NCI-H2196 (cell line): ENCODE measurements at regions not wholly inside any gene's neighbourhood (a gene's known extent, or its start where the extent isn't known, plus 50 kb on each side); places are given as distances from the start of the nearest gene placed in this dataset.

Experiments used
- DNase-seq: peaks from one replicate; lab custom pipeline; 2025; ENCODE audit not compliant: unreplicated experiment; lab: John Stamatoyannopoulos, UW

DNA sequence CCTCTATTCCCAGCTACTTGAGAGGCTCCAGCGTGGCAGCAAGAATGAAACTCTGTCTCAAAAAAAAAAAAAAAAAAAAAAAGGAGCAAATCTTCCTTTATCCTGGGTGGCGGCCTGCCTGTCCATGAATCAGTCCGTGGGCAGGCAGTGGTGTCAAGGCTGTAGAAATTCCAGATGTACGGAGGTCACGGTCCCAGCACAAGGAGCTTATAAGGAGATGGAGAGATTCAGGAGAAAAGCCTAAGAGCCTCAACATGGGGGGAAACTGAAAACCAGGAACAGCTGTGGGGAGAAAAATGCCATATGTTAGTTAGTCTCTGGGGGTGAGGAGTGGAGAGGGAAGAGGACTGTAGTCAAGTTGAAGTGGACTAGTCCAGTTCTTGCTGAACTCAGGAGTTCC lies 130.5 kb upstream of the CRY1 start:
- no peak for DNase-seq

DNA sequence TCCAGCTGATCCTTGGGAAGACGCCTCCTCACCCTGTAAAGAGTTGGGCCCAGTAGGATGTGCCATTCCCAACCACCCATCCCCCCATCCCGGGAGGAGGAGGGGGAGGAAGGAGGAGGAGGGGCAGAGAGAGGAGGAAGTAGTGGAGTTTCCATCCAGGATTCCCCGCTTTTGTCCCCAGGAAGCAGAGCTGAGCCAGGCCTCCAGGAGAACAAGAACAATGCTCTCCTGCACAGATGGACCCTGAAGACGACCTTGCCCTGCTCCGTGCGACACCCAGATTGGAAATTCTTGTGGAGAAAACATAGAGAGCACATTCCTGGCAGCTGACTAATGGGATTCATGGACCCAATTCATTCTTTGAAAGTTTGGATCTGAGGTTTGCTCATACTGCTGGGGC lies 132.3 kb upstream of the CRY1 start:
- no peak for DNase-seq

DNA sequence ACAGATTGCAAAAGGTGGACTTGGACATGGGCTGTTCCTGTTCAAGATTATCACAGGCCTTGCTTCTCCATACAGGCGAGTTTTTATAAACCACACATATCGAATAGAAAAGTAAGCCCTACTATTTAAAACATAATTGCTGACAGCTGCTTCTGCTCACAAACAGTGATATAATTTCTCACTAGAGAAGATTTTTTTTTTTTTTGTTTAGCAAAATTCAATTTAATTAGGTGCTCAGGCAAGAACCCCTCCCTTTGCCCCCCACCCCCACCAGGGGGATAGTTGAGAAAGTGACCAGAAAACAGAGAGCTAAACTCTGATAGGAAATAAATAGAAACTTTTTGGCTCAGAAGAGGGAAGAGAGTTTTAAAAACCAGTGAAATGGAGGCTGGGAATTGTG lies 132.8 kb upstream of the CRY1 start:
- DNase-seq, result no peak

DNA sequence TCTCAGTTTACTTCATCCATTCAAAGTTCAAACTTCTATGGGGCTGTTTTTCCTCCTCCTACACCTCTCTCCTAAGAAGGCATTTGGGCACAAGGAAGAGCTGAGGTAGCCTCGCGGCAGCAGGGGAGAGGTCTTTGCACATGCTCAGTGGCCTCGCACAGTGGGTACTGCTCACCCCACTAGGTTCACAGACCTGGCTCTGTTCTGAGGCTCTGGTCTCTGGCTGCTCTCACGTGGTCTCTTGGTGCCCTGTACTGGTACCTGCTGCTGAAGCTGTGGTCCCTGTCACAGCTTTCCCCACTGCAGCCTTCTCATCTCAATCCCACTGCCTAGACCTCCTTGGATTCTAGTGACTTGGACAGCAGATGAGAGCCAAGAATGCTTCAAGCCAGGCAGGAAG lies 134.7 kb upstream of the CRY1 start:
- no peak for DNase-seq

DNA sequence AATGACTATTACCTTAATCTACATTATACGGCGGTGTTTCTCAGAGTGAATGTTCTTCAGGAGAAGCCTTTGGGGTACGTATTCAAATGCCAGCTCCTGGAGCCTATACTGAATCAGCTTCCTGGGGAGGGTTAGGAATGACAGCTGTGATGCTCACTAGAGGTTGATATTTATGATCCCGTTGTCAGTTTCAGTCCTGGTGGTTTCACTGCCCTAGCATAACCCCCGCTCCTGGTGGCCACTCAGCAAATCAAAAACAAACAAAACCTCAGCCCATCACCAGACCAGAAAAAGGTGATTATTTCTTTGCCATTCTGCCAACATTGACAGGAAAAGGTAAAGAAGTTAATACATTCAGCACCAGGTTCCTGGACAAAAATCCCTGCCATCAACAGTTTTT lies 136.5 kb upstream of the CRY1 start:
- no peak for DNase-seq

DNA sequence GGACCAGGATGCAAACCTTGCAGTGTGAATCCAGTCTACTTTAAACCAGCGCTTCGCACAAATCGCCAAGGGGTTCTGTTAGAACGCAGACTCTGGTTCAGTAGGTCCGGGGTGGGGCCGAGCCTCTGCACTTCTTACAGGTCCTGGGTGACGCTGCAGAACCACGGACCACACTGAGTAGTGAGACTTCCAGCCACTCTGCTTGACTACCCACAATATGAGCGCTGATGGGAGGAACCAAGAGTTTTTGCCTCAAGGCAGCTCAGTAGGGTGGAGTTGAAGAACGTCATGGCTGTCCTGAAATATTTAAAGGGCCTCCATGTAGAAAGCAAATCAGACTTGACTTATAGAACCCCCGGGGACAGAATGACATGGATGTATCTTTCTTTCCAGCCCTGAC lies 138.0 kb upstream of the CRY1 start:
- no peak for DNase-seq

GRCh38 chr12:107233551-107233950 lies 140.2 kb upstream of the CRY1 start:
- DNase-seq, result no peak

GRCh38 chr12:107235600-107235999 lies 142.3 kb upstream of the CRY1 start:
- DNase-seq, result no peak

- DNase-seq, result no peak
Observed at GRCh38 chr12:107236824-107237511, 143.6 kb upstream of the CRY1 start.

DNA sequence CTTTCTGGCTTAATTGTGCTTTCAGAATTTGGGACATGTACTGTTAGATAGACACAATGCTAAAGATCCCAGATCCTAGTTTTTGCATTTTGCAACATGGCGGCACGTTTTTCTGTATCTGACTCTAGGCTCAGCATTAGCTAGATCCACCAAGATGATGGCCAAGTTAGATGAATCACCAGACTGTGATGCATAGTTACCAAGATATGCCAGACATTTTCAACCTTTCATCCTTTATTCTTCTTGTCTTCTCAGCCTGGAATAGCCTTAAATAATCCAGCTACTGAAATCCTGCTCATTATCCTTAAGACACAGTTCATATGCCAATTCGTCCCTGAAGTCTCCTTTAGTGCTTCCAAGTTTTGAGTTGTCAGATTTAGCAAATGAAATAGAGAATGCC lies 144.9 kb upstream of the CRY1 start:
- no peak for DNase-seq

- no peak for DNase-seq
Observed at GRCh38 chr12:107241411-107241810, 148.1 kb upstream of the CRY1 start.

GRCh38 chr12:107242189-107242588 lies 148.8 kb upstream of the CRY1 start:
- DNase-seq, result no peak

- no peak for DNase-seq
Observed at GRCh38 chr12:107243341-107243740, 150.0 kb upstream of the CRY1 start.

DNA sequence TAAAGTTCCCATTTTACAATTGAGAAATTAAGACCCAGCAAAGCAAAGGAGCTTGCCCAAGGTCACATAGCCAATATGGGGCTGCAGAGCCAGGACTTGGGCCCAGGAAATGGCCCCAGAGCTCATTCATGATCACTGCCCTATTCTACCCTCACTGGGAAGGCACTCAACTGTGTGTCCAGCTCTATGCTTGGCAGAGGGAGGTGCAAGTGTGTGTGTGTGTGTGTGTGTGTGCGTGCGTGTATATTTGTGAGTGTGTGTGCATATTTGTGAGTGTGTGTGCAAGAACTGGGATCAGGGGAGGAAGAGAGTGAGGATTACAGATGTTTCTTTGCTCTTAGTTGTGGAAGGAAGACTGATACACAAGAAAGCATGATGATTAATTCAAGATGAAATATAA lies 151.2 kb upstream of the CRY1 start:
- DNase-seq, result no peak

DNA sequence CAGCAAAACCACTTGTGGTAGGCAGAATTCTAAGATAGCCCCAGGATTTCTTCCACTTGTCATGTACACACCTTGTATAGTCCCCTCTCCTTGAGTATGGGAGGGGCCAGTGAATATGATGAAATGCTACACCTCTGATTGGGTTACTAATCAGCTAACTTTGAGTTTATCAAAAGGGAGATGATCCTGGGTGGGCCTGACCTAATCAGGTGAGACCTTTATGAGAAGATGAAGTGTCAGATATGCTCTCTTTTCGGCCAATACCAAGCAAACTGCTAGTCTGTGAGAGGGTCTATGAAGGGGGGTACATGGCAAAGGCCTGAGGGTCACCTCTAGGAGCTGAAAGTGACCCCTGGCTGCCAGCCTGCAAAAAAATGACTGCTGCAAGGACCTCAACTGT lies 154.3 kb upstream of the CRY1 start:
- DNase-seq, result no peak

DNA sequence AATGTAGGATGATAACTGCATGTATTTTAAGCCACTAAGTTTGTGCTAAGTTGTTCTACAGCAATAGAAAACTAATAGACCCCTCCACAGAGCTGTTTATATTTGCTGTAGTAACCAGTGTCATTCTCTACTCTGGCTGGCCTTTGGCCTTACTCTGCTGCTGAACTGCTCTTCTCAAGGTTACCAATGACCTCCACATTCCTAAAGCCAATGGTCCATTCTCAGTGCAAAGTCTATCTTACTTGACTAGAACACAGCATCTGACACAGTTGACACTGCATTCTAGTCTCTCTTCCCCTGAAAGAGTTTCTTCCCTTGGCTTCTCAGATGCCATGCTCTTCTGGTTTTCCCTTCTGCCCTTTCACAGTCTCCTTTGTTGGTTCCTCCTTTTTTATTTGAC lies 154.8 kb upstream of the CRY1 start:
- DNase-seq, result no peak

GRCh38 chr12:107251288-107251687 lies 157.9 kb upstream of the CRY1 start:
- no peak for DNase-seq

DNA sequence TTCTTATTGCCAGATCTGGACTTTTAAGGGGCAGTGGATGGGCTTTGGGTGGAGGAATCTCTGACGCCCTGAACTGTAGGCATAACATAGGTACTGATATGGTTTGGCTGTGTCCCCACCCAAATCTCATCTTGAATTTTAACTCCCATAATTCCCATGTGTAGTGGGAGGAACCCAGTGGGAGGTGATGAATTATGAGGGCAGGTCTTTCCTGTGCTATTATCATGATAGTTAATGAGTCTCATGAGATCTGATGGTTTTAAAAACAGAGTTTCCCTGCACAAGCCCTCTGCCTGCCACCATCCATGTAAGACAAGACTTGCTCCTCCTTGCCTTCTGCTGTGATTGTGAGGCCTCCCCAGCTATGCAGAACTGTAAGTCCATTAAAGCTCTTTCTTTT lies 160.0 kb upstream of the CRY1 start:
- no peak for DNase-seq

- no peak for DNase-seq
Observed at GRCh38 chr12:107254258-107254856, 161.0 kb upstream of the CRY1 start.

DNA sequence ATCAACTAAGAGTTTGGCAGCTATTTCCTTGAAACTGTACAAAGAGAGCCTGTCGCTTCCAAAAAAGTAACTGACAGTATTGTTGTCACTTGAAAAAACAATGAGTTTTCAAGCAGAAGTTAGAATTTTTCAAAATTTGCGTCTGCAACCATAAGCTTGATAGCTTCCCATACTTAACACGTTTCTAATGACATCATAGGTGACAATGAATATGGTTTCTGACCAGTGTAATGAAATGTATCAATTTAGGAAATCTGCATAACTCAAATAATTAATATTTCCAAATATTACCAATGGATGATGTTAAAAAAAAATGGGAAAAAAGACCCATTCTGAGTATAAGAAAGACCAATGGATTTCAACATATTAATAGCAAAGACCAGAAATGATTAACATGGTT lies 165.4 kb upstream of the CRY1 start:
- DNase-seq, result no peak

GRCh38 chr12:107263980-107264379 lies 170.6 kb upstream of the CRY1 start:
- no peak for DNase-seq

DNA sequence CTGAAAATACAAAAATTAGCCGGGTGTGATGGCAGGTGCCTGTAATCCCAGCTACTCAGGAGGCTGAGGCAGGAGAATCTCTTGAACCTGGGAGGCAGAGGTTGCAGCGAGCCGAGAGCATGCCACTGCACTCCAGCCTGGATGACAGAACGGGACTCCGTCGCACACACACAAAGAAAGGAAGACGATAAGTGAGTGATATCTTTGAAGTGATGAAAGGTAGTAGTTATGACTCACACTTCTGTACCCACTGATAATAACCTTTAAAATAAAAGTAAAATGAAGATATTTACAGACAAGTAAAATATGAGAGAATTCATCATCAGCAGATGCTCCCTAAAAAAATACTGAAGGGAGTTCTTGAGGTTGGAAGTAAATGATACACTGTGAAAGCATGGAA lies 171.3 kb upstream of the CRY1 start:
- no peak for DNase-seq

GRCh38 chr12:107267604-107268003 lies 174.3 kb upstream of the CRY1 start:
- no peak for DNase-seq
